Small intestine (tissue), 7 donors: ENCODE measurements at regions not wholly inside any gene's neighbourhood (a gene's known extent, or its start where the extent isn't known, plus 50 kb on each side); places are given as distances from the start of the nearest gene placed in this dataset.

Source experiments
- DNase-seq, 2 donors: peaks; one replicate each; pipeline versions ENCODE4 v3.0.0 to v3.0.0-alpha.2; 2013
- FAIRE-seq: peaks from 2 replicates; lab custom pipeline; 2012; peaks lifted over from hg19 to GRCh38; lab: Jason Lieb, UNC
- H3K27ac ChIP-seq, 3 donors: one replicate each; pipeline ENCODE4 v1.5.1; 2013; ENCODE audit warnings: low read length in 2 of 3, mild to moderate bottlenecking in 2 of 3, control low read depth in 1 of 3, inconsistent platforms in 1 of 3, low read depth in 1 of 3, moderate library complexity in 1 of 3
- H3K27me3 ChIP-seq, 3 donors: one replicate each; pipeline ENCODE4 v1.6.1; 2013; ENCODE audit warnings: low read length in 3 of 3, inconsistent platforms in 1 of 3; ENCODE audit not compliant: control insufficient read depth in 3 of 3, insufficient read depth in 3 of 3
- H3K36me3 ChIP-seq, 3 donors: one replicate each; pipeline ENCODE4 v1.6.1; 2013; ENCODE audit warnings: low read length in 3 of 3, inconsistent platforms in 1 of 3, low read depth in 1 of 3, mild to moderate bottlenecking in 1 of 3, moderate library complexity in 1 of 3; ENCODE audit not compliant: control insufficient read depth in 3 of 3, insufficient read depth in 2 of 3
- H3K4me1 ChIP-seq, 3 donors: one replicate each; pipeline ENCODE4 v1.6.1; 2013; ENCODE audit warnings: low read length in 2 of 3, inconsistent platforms in 1 of 3, low read depth in 1 of 3, mild to moderate bottlenecking in 1 of 3, moderate library complexity in 1 of 3; ENCODE audit not compliant: control insufficient read depth in 3 of 3, insufficient read depth in 2 of 3
- H3K4me3 ChIP-seq, 3 donors: one replicate each; pipeline ENCODE4 v1.5.1; 2013; ENCODE audit warnings: low read length in 3 of 3, control low read depth in 1 of 3, inconsistent platforms in 1 of 3, low read depth in 1 of 3, mild to moderate bottlenecking in 1 of 3, moderate library complexity in 1 of 3
- H3K9me3 ChIP-seq, 2 donors: one replicate each; pipeline ENCODE4 v1.6.1; 2013; ENCODE audit warnings: low read depth in 1 of 2, low read length in 1 of 2; ENCODE audit not compliant: control insufficient read depth in 2 of 2, insufficient read depth in 1 of 2
- WGBS, 3 donors: extraction: QIAGEN DNeasy Blood & Tissue Kit; methylation state at CpG; one replicate each; pipeline ENCODE4 v1.1.7; 2013; 5-methylcytosine and 5-hydroxymethylcytosine counted together
- donor health status: healthy with polysubstance abuse.
- donor health status: control.
- donor health status: control.
- donor health status: Bipolar disorder and iron deficiency.
- donor health status: healthy.

GRCh38 chr2:61774351-61774750 lies 79.5 kb downstream of the FAM161A start:
- Histone ChIP-seq H3K4me3 (no peak overlapping the region), H3K9me3 (peaks cover 0 to 6% of the 10 kb centered on the region in 2 donors), H3K27ac (no peak overlapping the region), H3K4me1 (no peaks in the 10 kb centered on the region), H3K36me3 (no peaks in the 10 kb centered on the region), H3K27me3 (peaks cover 0 to 11% (median 2%) of the 10 kb centered on the region in 3 donors)
- FAIRE-seq (no peak), DNase-seq (no peak)
- WGBS, 3 donors: 68 to 88% (median 69%) methylated on average over 1 of the region's 1 CpG

- WGBS, 3 donors: 70 to 80% (median 79%) methylated on average over 7 of the region's 7 CpGs
- no peak for FAIRE-seq
- H3K4me3 ChIP-seq: no peak overlapping the region
Observed at GRCh38 chr2:61771904-61772845, 81.7 kb downstream of the FAM161A start.

GRCh38 chr2:61770746-61771145 lies 83.1 kb downstream of the FAM161A start:
- Histone ChIP-seq H3K27me3 (peaks cover 0 to 6% (median 2%) of the 10 kb centered on the region in 3 donors), H3K9me3 (peaks cover 0 to under 1% of the 10 kb centered on the region in 2 donors)
- no peak for FAIRE-seq

More at GRCh38 chr2:61771904-61772845, 81.7 kb downstream of the FAM161A start:
- DNase-seq: no peak
- no peaks in the 10 kb centered on the region for H3K36me3 ChIP-seq
- H3K4me1 ChIP-seq: no peaks in the 10 kb centered on the region
- H3K27me3 ChIP-seq: peaks cover 0 to 6% (median 2%) of the 10 kb centered on the region in 3 donors
- no peaks in the 10 kb centered on the region for H3K9me3 ChIP-seq
- H3K27ac ChIP-seq: no peak overlapping the region

GRCh38 chr2:61770298-61770697 lies 83.6 kb downstream of the FAM161A start:
- H3K9me3 ChIP-seq: peaks cover 0 to 3% of the 10 kb centered on the region in 2 donors
- FAIRE-seq (no peak), DNase-seq (no peak)
- no peak overlapping the region for H3K27ac ChIP-seq
- peaks cover 0 to 6% (median 2%) of the 10 kb centered on the region in 3 donors for H3K27me3 ChIP-seq
- H3K4me3 ChIP-seq: no peak overlapping the region
- WGBS, 3 donors: 56 to 91% (median 82%) methylated on average over 1 of the region's 1 CpG
- no peaks in the 10 kb centered on the region for H3K36me3 ChIP-seq
- H3K4me1 ChIP-seq: no peaks in the 10 kb centered on the region

More at GRCh38 chr2:61770746-61771145, 83.1 kb downstream of the FAM161A start:
- Histone ChIP-seq H3K4me3 (no peak overlapping the region), H3K36me3 (no peaks in the 10 kb centered on the region), H3K27ac (no peak overlapping the region), H3K4me1 (no peaks in the 10 kb centered on the region)
- peak; percentile 8 to 40 for DNase-seq

GRCh38 chr2:61769093-61769675 lies 84.7 kb downstream of the FAM161A start:
- WGBS, 3 donors: 80 to 90% (median 88%) methylated on average over 1 of the region's 1 CpG
- Histone ChIP-seq H3K36me3 (no peaks in the 10 kb centered on the region), H3K27me3 (peaks cover 0 to 5% (median 2%) of the 10 kb centered on the region in 3 donors), H3K9me3 (peaks cover 0 to 8% of the 10 kb centered on the region in 2 donors), H3K27ac (no peak overlapping the region), H3K4me1 (no peaks in the 10 kb centered on the region), H3K4me3 (no peak overlapping the region)
- FAIRE-seq (no peak), DNase-seq (no peak)

GRCh38 chr2:61764035-61764800 lies 89.6 kb downstream of the FAM161A start:
- DNase-seq: peak; percentile 98 to 99
- H3K4me1 ChIP-seq: no peaks in the 10 kb centered on the region
- FAIRE-seq: no peak
- no peaks in the 10 kb centered on the region for H3K27me3 ChIP-seq
- peaks cover 0 to 8% of the 10 kb centered on the region in 2 donors for H3K9me3 ChIP-seq
- H3K36me3 ChIP-seq: no peaks in the 10 kb centered on the region
- 1 to 2% (median 1%) methylated on average over 64 to 70 of the region's 70 CpGs for WGBS, 3 donors
- peak overlapping the region; percentile 58 to 75 (median 73) for H3K4me3 ChIP-seq
- H3K27ac ChIP-seq: peak overlapping the region; percentile 94 to 100 (median 99)

GRCh38 chr2:61763605-61764034 lies 90.2 kb downstream of the FAM161A start:
- DNase-seq (peak; percentile 84 to 89), FAIRE-seq (no peak)
- WGBS, 3 donors: 0% methylated on average over 23 of the region's 23 CpGs
- Histone ChIP-seq H3K4me1 (no peaks in the 10 kb centered on the region), H3K36me3 (no peaks in the 10 kb centered on the region), H3K4me3 (peak overlapping the region; percentile 58 to 75 (median 73)), H3K9me3 (peaks cover 0 to 8% of the 10 kb centered on the region in 2 donors), H3K27me3 (no peaks in the 10 kb centered on the region), H3K27ac (peak overlapping the region; percentile 92 to 100 (median 99))

GRCh38 chr2:61762292-61762691 lies 91.6 kb downstream of the FAM161A start:
- Histone ChIP-seq H3K9me3 (peaks cover 0 to 8% of the 10 kb centered on the region in 2 donors), H3K36me3 (no peaks in the 10 kb centered on the region), H3K27ac (no peak overlapping the region), H3K4me1 (no peaks in the 10 kb centered on the region), H3K4me3 (no peak overlapping the region), H3K27me3 (no peaks in the 10 kb centered on the region)
- WGBS, 3 donors: 80 to 88% (median 85%) methylated on average over 8 of the region's 8 CpGs
- DNase-seq (no peak), FAIRE-seq (no peak)
